HG03575 (cell line): ENCODE measurements at regions not wholly inside any gene's neighbourhood (a gene's known extent, or its start where the extent isn't known, plus 50 kb on each side); places are given as distances from the start of the nearest gene placed in this dataset.
"Not testable (repeated sequence)": the region's sequence is repeated elsewhere in the genome, so short reads cannot be mapped to it uniquely, and the experiment has no call there.

Experiments used
- ATAC-seq: cut with Tn5 transposase; IDR thresholded peaks from one replicate; pipeline ENCODE4 v1.9.1; 2021; ENCODE audit not compliant: unreplicated experiment, insufficient number of reproducible peaks, low FRiP score; ENCODE audit errors: extremely low read depth

DNA sequence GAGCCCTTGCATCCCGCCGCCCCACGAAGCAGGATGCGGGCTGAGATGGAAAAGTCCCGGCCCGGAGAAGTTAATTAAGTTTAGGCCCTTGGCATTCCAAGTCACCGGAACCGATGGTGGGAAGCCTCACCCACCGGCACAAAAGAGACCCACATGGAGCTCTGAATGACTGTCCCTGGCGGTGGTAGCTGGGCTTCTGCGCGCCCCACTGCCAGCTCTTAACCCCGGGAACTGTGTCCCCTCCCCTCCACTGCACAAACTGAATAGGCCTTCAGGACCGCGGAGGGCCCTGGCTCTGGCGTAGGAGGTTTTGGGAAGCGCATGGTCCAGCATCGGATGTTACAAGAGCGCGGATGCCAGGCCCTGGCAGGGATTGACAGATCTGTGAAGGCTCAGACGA, 291.1 kb upstream of the TUT7 start:
- no peak for ATAC-seq

GRCh38 chr9:86644675-86645034, 290.4 kb upstream of the TUT7 start:
- ATAC-seq: no peak

DNA sequence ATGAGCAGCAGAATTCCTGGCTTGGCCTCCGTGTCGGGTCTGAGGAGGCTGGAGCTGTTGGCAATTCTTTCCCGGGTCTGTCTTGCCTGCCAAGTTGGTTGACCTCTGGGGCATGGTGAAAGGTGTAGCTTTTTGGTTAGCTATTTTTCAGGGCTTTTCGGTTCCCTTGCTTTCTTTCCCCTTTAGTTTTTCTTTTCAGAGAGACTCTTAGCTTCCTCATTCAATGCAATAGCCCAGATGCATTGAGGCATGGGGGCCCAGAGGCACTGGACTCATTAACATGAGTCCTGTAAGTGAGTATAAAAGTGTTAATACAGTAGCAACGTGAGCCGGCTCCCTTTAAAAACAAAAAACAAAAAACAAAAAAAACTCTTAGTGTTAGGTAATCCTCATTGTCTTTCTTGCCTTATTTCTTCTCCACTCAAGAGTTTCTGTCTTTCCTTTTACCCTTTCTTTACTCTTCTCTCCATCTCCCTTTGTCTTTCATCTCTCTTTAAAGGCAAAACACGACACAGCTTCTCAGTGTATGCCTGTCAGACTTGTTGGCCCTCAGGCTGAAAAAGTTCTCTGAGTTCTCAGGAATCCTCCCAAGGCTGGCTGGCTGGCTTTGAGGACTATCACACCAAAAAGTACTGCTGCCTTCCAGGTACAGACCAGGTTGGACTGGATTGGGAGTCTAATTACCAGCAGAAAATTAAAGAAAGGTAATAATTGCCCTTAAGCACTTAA, 289.9 kb upstream of the TUT7 start:
- ATAC-seq: no peak

DNA sequence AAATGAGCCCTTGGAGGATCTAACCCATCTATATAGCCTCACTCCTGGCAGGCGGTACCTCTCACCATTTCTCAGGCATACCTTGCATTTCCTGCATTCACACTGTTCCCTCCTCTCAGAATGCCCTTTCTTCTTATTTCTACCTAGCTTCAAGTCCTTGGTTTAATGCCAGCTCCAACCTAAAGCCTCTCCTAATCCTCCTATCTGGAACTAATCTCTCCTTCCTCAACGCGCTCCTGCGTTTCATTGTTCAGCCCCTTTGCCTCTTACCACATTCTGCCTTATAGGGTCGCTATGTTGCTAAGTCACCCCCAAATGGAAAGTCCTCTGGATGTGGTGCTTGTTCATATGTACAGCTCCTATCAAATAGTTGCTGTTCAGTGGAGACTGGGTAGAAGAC, 288.5 kb upstream of the TUT7 start:
- no peak for ATAC-seq

GRCh38 chr9:86641970-86642369, 287.8 kb upstream of the TUT7 start:
- no peak for ATAC-seq

DNA sequence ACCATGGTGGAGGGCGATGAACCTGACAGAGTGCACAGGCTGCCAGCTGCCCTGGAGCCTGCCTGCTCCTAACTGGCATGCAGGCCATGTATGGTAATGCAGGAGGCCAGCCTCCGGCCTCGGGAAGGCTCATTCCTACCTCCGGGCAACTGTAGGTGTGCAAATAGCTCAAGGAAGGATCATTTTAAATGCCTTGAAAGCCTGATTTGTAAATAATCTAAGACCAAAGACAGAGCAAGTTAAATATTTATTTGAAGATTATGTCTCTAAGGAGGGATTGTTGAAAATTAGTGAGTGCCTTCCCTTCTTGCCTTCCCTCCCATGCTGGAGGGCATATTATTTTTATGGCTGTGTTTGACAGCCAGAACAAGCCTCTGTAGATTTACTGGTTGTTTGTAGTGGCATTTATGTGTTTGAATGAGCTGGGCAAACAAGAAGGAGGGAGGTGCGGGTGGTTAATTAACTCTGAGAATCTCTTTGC, 285.7 kb upstream of the TUT7 start:
- no peak for ATAC-seq

DNA sequence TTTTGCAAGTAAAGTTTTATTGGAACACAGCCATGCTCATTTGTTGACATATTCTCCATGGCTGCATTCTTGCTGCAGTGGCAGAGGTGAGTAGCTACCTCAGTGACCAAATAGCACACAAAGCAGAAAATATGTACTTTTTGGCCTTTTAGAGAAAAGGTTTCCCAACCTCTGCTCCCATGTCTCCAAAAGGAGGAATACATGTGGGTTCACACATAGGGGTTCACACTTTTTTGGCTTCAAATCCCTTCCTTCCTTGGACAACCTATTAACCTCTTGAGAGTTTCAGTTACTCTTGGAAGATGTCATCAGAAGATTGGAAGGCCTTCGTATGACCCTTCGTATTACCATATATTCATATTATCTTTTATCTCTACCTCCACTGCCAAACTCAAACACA, 285.1 kb upstream of the TUT7 start:
- ATAC-seq: no peak

DNA sequence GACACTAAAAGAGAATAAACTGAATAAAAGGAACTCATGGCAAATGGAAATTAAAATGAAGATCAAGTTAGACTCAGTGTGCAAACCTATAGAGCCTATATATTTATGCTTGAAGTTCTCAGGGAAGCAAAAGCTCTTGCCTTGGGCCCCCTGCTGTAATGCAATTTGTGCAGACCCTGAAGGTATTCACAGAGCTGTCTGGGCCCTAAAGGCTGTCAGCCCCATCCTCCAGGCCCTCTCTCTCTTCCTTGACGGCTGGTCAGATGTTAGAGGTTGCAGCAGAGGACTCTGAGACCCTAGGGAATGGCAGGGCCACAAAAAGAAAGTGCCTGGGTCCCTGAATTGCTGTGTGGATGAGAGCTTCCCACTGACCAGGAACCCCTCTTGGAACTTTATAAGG, 283.9 kb upstream of the TUT7 start:
- ATAC-seq: no peak

DNA sequence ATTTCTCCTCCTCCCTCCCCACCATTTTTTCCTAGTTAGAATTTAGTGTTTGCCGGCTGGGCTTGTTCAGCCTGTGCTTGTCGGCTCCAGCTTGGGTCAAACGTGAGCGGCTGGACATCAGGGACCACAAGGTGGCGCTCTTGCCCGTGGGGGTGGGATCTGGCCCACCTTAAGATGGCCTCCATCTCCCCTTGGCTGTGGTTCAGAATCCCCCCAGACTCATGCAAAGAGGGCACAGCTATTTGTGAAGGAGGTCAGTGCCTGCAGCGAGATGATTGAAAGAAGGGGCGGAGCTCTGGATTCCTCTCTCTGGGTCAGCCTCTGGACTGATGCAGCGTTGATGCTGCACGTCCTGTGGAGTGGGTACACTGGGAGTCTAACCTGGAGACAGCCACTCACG, 283.3 kb upstream of the TUT7 start:
- ATAC-seq: no peak

DNA sequence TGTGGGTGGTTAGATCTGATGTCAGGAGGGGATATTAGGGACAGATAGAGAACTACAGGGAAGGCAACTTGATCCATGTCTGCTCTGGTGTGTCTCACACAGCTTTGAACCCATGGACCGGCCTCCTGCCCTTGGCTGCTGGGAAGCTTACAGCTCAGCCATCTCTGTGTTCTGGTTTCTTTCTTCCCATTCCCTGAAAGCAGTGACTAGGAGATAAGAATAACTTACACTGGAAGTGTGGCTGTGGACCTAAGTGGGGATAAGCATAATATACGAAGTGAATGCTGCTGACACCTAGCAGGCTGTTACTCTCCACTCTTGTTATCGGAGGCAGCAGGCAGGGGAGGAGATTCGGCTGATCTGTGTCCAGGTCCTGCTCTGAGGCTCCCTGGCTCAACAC, 282.3 kb upstream of the TUT7 start:
- no peak for ATAC-seq

GRCh38 chr9:86636038-86636437, 281.8 kb upstream of the TUT7 start:
- no peak for ATAC-seq

DNA sequence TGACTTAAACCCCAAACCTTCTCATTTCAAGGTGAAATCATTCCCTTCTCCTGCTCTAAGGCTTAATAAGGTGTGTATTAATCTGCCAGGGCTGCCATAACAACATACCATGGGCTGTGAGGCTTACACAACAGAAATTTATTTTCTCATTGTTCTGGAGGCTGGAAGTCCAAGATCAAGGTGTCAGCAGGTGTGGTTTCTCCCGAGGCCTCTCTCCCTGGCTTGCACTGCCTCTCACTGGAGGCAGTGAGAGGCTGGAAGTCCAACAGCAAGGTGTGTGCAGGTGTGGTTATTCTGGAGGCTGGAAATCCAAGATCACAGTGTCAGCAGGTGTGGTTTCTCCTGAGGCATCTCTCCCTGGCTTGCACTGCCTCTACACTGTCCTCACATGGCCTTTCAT, 280.3 kb upstream of the TUT7 start:
- ATAC-seq: no peak

DNA sequence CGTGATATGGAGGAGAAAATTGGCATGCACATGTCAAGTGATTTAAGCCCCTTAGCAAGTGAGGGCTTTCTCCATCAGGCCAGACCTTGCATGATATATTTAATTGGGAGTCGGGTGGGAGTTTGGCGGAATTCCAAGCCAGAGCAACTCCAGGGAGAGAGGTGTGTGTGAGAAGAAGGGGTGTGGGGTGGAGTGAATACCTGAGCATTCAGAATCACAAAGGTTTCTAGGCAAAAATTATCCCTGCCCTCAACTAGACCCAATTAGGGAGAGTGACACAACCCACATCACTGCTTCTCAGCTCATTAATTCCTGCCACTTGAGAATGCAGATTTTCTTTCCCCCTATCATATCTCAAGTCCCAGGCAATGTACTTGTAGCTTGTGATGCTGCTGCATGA, 279.7 kb upstream of the TUT7 start:
- ATAC-seq: no peak

GRCh38 chr9:86632537-86632936, 278.3 kb upstream of the TUT7 start:
- ATAC-seq: no peak

DNA sequence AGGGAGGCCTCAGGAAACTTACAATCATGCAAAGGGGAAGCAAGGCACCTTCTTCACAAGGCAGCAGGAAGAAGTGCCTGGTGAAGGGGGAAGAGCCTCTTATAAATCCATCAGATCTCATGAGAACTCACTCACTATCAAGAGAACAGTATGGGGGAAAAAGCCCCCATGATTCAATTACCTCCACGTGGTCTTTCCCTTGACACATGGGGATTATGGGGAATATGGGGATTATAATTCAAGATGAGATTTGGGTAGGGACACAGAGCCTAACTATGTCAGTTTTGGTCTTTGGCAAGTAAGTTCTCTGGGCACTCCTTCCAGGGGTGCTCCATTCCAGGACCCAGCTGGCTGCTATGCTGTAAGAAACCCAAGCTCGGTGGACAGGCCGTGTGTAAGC, 275.3 kb upstream of the TUT7 start:
- ATAC-seq: no peak

DNA sequence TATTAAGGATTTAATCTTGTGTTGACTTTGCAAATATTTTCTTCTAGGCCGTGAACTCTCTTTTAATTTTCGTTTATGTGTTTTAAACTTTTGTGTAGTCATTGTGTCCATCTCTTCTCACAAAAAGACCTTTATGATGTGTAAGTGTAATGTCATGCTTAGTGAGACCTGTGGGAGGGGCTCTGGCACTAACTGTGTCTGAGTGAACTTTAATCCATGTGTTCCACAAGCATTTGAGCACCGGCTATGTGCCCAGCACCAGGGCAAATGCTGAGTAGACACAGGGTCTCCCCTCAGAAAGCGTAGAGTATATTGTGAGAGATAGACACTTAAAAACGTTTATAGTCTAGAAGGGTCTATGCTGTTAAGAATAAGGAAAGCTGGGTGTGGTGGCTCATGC, 272.6 kb upstream of the TUT7 start:
- ATAC-seq: no peak

DNA sequence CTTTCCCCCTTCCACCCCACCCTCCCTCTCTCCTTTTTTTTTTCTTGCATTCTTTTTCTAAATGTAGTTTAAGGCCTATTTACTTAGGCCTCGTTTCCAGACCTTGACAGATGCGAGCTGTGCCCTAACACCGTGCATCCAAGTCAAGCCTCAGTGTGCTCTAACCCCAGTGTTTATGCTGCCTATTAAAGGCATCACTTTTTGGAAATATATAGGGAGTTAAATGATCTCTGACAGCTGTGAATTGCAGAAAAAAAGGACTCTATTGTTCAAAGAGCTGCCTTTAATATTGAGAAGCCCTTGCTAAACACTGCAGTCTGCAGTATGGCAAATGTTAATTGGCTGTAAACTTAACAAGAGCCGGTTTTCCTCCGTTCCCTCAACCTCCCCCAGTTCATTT, 270.4 kb upstream of the TUT7 start:
- ATAC-seq: no peak

DNA sequence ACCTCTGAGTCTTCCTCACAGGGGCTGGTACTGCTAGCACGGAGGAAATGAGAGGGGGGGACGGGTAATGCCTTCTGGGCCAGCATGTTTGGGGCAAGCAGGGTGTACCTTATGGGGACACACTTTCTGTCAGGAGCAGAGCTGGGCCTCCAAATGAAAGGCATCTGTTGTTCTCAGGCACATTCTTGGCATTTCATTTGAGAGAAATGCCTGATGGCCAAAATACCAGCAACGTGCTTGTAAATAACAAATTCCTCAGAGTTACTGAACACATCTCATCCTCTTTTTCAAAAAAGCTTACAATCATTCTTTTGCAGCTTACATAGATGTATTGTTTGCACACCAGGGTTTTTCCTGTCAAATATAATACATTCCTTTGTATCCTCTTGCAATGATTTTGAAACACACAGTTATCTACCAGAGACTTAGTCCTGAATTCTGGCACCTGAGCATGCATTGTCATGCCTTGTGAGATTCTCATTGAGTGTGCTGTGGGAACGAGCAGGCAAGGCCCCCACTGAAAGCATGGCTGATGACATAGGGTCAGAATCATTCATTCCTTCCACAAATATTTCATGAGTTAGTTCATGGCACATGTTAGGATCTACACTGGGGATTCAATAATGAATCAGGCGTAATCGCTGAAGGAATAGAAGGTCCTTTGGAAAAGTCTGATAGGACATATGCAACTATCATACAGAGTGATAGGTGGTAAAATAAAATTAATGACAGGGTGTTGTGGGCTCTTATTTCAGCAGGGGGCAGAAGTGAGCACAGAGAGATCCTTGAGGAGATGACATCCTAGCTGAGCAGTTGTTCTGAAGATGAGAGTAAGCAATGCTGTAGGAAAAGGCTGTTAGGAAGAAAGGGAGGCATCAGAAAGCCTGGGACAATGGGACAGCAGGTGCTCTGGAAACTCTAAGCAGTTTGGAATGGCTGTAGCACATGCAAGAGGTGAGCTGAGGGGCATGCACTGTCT, 260.9 kb upstream of the TUT7 start:
- ATAC-seq: no peak

GRCh38 chr9:86613943-86614342, 259.7 kb upstream of the TUT7 start:
- no peak for ATAC-seq

- ATAC-seq: not testable (repeated sequence)
Observed at GRCh38 chr9:86611534-86611933, 257.3 kb upstream of the TUT7 start.
